ENCODE measurements at regions not wholly inside any gene's neighbourhood (a gene's known extent, or its start where the extent isn't known, plus 50 kb on each side); places are given as distances from the start of the nearest gene placed in this dataset.
A peak's percentile ranks its signal among the peaks of the same experiment; 100 is the strongest.

DNA sequence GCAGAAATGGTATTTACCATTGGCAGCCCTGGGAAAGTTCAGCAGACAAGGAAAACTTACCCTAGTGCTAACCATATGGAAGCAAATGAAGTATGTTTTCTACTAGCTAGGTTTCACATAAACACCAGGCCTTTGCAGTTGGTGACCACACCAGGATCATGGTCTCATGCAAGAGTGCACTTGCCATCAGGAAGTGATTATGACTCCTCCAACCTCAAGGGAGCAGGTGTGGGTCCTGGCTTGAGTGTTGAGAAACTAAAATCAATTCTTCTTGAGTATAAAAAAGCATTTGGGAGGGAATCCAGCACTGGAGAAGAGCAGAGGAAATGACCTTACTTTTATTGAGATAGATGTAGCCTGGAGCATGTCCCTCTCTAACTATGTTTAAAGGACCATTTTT is 56.8 kb upstream of the SPAG16 start:
- Mint-ChIP-seq H3K4me1 (ENCODE audit: low read depth) (peaks cover 6% of the 10 kb centered on the region), H3K36me3 (ENCODE audit: low read depth) (no peaks in the 10 kb centered on the region), H3K4me3 (no peak overlapping the region), H3K27ac (no peak overlapping the region), H3K27me3 (no peaks in the 10 kb centered on the region), H3K9me3 (no peaks in the 10 kb centered on the region)
- ATAC-seq (peak; percentile 66), DNase-seq (no peak)
- TF ChIP-seq CTCF (IDR thresholded peaks at IDR 0.05): no peak
- POLR2A ChIA-PET: no interaction called here
- CTCF ChIA-PET: no interaction called here
- intact Hi-C loops (cut with micrococcal nuclease): no loop called here

GRCh38 chr2:213228638-213229037 is 55.6 kb upstream of the SPAG16 start:
- ChIA-PET CTCF (no interaction called here), POLR2A (no interaction called here)
- H3K4me3 Mint-ChIP-seq: no peak overlapping the region
- H3K9me3 Mint-ChIP-seq: no peaks in the 10 kb centered on the region
- DNase-seq (no peak), ATAC-seq (no peak)
- H3K4me1 Mint-ChIP-seq (ENCODE audit: low read depth): peaks cover 16% of the 10 kb centered on the region
- H3K36me3 Mint-ChIP-seq (ENCODE audit: low read depth): no peaks in the 10 kb centered on the region
- no peak overlapping the region for H3K27ac Mint-ChIP-seq
- peaks cover 3% of the 10 kb centered on the region for H3K27me3 Mint-ChIP-seq
- intact Hi-C loops (cut with micrococcal nuclease): no loop called here
- no peak for TF ChIP-seq CTCF (IDR thresholded peaks at IDR 0.05)

DNA sequence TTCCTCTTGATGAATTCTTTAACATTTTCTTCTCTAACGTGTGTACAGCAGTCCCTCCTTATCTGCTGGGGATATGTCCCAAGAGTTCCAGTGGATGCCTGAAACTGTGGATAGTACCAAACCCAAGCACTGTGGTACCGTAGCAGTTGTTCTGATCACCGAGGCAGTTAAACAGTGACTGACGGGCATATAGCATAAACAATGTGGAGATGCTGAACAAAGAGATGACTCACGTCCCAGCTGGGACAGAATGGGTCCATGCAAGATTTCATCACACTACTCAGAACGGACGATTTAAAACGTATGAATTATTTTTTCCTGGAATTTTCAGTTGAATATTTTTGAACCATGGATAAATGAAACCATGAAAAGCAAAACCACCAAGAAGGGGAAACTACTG is 54.5 kb upstream of the SPAG16 start:
- H3K27ac Mint-ChIP-seq: peak overlapping the region; percentile 55
- peaks cover 3% of the 10 kb centered on the region for H3K27me3 Mint-ChIP-seq
- H3K4me3 Mint-ChIP-seq: no peak overlapping the region
- H3K4me1 Mint-ChIP-seq (ENCODE audit: low read depth): peaks cover 26% of the 10 kb centered on the region
- ATAC-seq: no peak
- intact Hi-C loops (cut with micrococcal nuclease): loop anchor here (5.0 to 10.0 kb wide), 2 partner anchors 78 to 215 kb away; partner anchors contain the start of gene IKZF2
- H3K9me3 Mint-ChIP-seq: no peaks in the 10 kb centered on the region
- no peaks in the 10 kb centered on the region for H3K36me3 Mint-ChIP-seq (ENCODE audit: low read depth)
- CTCF ChIA-PET: no interaction called here
- POLR2A ChIA-PET: no interaction called here
- no peak for DNase-seq
- TF ChIP-seq CTCF (IDR thresholded peaks at IDR 0.05): no peak

- DNase-seq (no peak), ATAC-seq (no peak)
- H3K4me1 Mint-ChIP-seq (ENCODE audit: low read depth): peaks cover 27% of the 10 kb centered on the region
Observed at GRCh38 chr2:213231966-213232365, 52.3 kb upstream of the SPAG16 start.

More at GRCh38 chr2:213231966-213232365, 52.3 kb upstream of the SPAG16 start:
- CTCF ChIA-PET: no interaction called here
- H3K36me3 Mint-ChIP-seq (ENCODE audit: low read depth): no peaks in the 10 kb centered on the region
- POLR2A ChIA-PET: no interaction called here
- peaks cover 3% of the 10 kb centered on the region for H3K27me3 Mint-ChIP-seq
- no peak overlapping the region for H3K27ac Mint-ChIP-seq
- intact Hi-C loops (cut with micrococcal nuclease): loop anchor here (5.0 to 10.0 kb wide), 2 partner anchors 80 to 217 kb away; partner anchors contain the start of gene IKZF2
- no peak overlapping the region for H3K4me3 Mint-ChIP-seq
- no peak for TF ChIP-seq CTCF (IDR thresholded peaks at IDR 0.05)
- H3K9me3 Mint-ChIP-seq: no peaks in the 10 kb centered on the region

Data from activated CD8-positive, alpha-beta T cell treated with anti-CD3 and anti-CD28 coated beads for 36 hours (primary cell).